Left lung (tissue), 4 donors: ENCODE measurements at regions not wholly inside any gene's neighbourhood (a gene's known extent, or its start where the extent isn't known, plus 50 kb on each side); places are given as distances from the start of the nearest gene placed in this dataset.
"Not testable (repeated sequence)": the region's sequence is repeated elsewhere in the genome, so short reads cannot be mapped to it uniquely, and the experiment has no call there.

Experiments
- ATAC-seq: fragments of 200-7000 bp; cut with Tn5 transposase; one replicate; pipeline ENCODE4 v1.9.1; 2020; ENCODE audit warnings: moderate library complexity
- DNase-seq, 4 donors: peaks; one replicate each; pipeline ENCODE4 v3.0.0-alpha.2; 2013 to 2020
- H3K27ac ChIP-seq, 2 donors: fragments of 200-600 bp; sonication (generic) in 1 of 2; one replicate each; pipeline versions ENCODE4 v1.5.0 to v1.8.0; 2020 to 2021
- H3K27me3 ChIP-seq, 2 donors: fragments of 200-600 bp; sonication (generic) in 1 of 2; one replicate each; pipeline versions ENCODE4 v1.5.0 to v1.8.0; 2020 to 2021
- H3K36me3 ChIP-seq, 2 donors: fragments of 200-600 bp; sonication (generic) in 1 of 2; one replicate each; pipeline versions ENCODE4 v1.5.0 to v1.8.0; 2020 to 2021
- H3K4me1 ChIP-seq, 2 donors: fragments of 200-600 bp; one replicate each; pipeline ENCODE4 v1.8.0; 2021
- H3K4me3 ChIP-seq, 2 donors: fragments of 200-600 bp; sonication (generic) in 1 of 2; one replicate each; pipeline versions ENCODE4 v1.5.0 to v1.8.0; 2020 to 2021; ENCODE audit warnings: mild to moderate bottlenecking in 1 of 2
- H3K9me3 ChIP-seq, 2 donors: fragments of 200-600 bp; sonication (generic) in 1 of 2; one replicate each; pipeline versions ENCODE4 v1.5.0 to v1.8.0; 2020 to 2021
- intact Hi-C, 2 donors: fragments of 100-400 bp; cut with DNase I; formaldehyde crosslinking; loops; one replicate each; pipeline versions ENCODE4 v1.11.2 to v1.14.2; 2022
- TF ChIP-seq, protein P1 (sequence below), 2 donors: fragments of 200-600 bp; sonication (generic) in 1 of 2; IDR thresholded peaks; one replicate each; pipeline versions ENCODE4 v1.5.0 to v1.8.0; 2021; ENCODE audit warnings: antibody characterized with exemption in 2 of 2
- donor health status: DM: no; HTN: yes; CAD: no.
- donor health status: DM: no; HTN: no; CAD: no.

DNA sequence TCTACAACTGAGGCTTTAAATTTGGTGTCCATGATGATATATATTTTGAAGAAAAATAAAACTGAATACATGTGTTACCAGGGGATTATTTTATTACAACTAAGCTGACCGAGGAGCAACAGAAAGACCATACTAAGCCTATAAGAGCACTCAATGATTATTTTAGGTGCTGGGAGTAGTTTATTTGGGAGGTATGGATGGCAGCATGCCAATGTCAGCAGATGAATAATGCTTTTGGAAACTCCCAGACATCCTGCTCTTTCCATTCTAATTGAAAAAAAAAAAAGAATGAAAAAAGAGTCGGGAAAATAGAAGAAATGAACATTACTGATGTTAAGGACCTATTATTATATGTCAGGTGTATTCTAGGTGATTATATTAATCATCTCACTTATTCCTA lies 441.2 kb downstream of the BTG1 start:
- ATAC-seq (peak; percentile 18), DNase-seq (no peak)
- no peaks in the 10 kb centered on the region for H3K27me3 ChIP-seq
- H3K27ac ChIP-seq, result no peak overlapping the region
- H3K9me3 ChIP-seq, result no peaks in the 10 kb centered on the region
- H3K36me3 ChIP-seq, result no peaks in the 10 kb centered on the region
- no peak overlapping the region for H3K4me3 ChIP-seq
- intact Hi-C loops, result no loop called here
- H3K4me1 ChIP-seq, result no peaks in the 10 kb centered on the region
- TF ChIP-seq, protein P1, sequence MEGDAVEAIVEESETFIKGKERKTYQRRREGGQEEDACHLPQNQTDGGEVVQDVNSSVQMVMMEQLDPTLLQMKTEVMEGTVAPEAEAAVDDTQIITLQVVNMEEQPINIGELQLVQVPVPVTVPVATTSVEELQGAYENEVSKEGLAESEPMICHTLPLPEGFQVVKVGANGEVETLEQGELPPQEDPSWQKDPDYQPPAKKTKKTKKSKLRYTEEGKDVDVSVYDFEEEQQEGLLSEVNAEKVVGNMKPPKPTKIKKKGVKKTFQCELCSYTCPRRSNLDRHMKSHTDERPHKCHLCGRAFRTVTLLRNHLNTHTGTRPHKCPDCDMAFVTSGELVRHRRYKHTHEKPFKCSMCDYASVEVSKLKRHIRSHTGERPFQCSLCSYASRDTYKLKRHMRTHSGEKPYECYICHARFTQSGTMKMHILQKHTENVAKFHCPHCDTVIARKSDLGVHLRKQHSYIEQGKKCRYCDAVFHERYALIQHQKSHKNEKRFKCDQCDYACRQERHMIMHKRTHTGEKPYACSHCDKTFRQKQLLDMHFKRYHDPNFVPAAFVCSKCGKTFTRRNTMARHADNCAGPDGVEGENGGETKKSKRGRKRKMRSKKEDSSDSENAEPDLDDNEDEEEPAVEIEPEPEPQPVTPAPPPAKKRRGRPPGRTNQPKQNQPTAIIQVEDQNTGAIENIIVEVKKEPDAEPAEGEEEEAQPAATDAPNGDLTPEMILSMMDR (IDR thresholded peaks at IDR 0.05), result no peak

DNA sequence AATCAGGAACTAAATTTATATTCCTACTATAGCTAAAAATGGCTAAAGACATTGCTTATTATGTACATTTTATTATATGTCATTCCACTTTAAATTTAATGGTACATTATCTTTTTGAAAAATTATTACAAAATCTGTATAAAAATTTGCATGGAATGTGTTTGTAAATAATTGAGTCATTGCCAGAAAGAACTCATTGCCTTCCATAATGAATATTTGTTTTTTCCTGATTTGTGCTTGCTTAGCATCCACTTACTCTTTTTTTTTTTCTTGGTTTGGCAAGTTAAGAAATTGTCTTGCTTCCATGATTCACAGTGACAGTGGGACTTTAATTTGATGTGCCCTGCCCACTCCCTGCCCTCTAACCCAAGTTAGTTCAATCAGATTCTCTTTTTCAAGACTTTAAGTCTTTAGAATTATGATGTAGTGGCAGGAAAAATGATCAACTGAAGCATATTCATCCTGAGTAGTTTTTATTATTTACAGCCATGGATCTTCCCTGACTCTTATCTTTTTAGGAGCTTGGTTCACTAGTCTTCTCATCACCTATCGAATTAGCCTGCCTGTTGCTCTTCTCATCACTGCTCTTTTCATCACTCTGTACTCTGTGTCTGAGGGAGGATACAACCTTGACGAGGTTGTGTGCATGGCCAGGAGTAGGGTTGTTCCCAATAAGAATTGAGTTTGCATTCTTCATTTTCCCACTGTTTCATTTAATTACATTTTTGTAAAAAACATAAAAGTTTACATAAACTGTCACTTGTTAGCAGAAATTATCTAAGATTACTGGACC lies 442.0 kb downstream of the BTG1 start:
- no peaks in the 10 kb centered on the region for H3K4me1 ChIP-seq
- ATAC-seq, result no peak
- intact Hi-C loops, result no loop called here

DNA sequence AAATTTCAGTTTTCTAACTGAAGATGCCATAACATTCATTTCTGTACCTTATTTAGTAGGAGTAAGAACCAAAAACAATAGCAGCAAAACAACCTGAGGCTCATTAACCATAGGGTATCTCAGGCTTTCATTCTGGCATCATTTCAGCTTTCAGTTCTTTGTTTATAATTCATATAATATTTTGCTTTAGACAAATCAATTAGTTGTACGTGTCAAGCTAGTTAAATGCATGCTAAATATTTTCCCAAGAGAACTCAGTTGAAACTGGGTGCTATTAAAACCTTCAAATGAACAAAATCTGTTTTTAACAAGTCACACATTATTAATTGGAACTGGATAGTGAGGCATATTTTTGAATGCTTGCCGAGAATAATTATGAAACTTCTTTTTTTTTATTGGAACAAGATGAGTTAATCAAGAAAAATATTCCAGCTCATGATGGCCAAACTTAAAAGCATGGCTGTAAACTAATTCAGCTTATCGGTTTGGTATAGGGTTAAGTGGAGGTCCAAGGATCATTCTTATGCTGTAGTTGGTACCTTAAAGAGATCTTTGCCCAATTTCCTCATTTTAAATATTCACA lies 442.7 kb downstream of the BTG1 start:
- ATAC-seq (no peak), DNase-seq (peak in 1 of 4 donors; percentile 46)
- intact Hi-C loops, result no loop called here
- H3K36me3 ChIP-seq, result no peaks in the 10 kb centered on the region
- TF ChIP-seq, protein P1 (IDR thresholded peaks at IDR 0.05), result no peak
- H3K4me1 ChIP-seq, result no peaks in the 10 kb centered on the region
- H3K27ac ChIP-seq, result no peak overlapping the region
- peaks cover 0 to 9% of the 10 kb centered on the region in 2 donors for H3K9me3 ChIP-seq
- no peak overlapping the region for H3K4me3 ChIP-seq
- no peaks in the 10 kb centered on the region for H3K27me3 ChIP-seq

More for the DNA sequence above, 442.0 kb downstream of the BTG1 start:
- Histone ChIP-seq H3K36me3 (no peaks in the 10 kb centered on the region), H3K9me3 (peaks cover 0 to 3% of the 10 kb centered on the region in 2 donors), H3K27me3 (no peaks in the 10 kb centered on the region), H3K4me3 (no peak overlapping the region), H3K27ac (no peak overlapping the region)
- no peak for DNase-seq
- TF ChIP-seq, protein P1 (IDR thresholded peaks at IDR 0.05), result no peak

DNA sequence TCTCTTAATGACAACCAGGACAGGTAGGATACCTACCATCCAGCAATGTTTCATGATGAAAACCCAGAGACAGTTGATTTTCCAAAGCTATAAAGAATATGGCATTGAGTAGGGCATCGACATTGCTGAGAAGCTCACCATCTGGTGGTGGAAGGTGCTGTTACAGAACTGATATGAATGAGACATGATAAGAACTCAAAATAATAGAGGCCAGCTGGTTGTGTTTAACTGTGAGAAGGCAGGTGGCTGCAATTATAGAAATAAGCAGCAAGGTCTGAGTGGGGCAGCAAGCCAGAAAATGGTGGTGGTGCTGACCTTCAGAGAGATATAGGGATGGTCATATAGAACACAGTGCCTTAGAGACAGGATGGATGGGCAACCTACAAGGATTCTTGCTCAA lies 449.7 kb downstream of the BTG1 start:
- H3K36me3 ChIP-seq, result no peaks in the 10 kb centered on the region
- DNase-seq (no peak), ATAC-seq (no peak)
- TF ChIP-seq, protein P1 (IDR thresholded peaks at IDR 0.05), result no peak
- H3K27me3 ChIP-seq, result no peaks in the 10 kb centered on the region
- intact Hi-C loops, result no loop called here
- H3K4me1 ChIP-seq, result no peaks in the 10 kb centered on the region
- no peak overlapping the region for H3K27ac ChIP-seq
- H3K9me3 ChIP-seq, result peaks cover 0 to 9% of the 10 kb centered on the region in 2 donors
- H3K4me3 ChIP-seq, result no peak overlapping the region

DNA sequence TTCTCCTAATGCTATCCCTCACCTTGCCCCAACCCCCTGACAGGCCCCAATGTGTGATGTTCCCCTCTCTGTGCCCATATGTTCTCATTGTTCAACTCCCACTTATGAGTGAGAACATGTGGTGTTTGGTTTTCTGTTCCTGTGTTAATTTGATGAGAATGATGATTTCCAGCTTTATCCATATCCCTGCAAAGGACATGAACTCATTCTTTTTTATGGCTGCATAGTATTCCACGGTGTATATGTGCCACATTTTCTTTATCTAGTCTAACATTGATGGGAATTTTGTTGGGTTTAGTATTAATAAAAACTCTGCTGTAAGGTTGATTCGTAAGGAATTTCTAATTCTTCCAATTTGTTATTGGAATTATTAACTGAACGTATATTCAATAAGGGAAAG lies 450.2 kb downstream of the BTG1 start:
- H3K27me3 ChIP-seq, H3K4me1 ChIP-seq, H3K4me3 ChIP-seq, DNase-seq, ATAC-seq, intact Hi-C loops, H3K9me3 ChIP-seq, H3K27ac ChIP-seq, H3K36me3 ChIP-seq: not testable (repeated sequence)
